ENCODE measurements at regions not wholly inside any gene's neighbourhood (a gene's known extent, or its start where the extent isn't known, plus 50 kb on each side); places are given as distances from the start of the nearest gene placed in this dataset.

- TF ChIP-seq CTCF (IDR thresholded peaks at IDR 0.05; ENCODE audit: unreplicated experiment), result no peak
- H3K9me3 Mint-ChIP-seq, result no peaks in the 10 kb centered on the region
- H3K4me3 Mint-ChIP-seq, result no peak overlapping the region
- H3K36me3 Mint-ChIP-seq, result no peaks in the 10 kb centered on the region
- peaks cover 2% of the 10 kb centered on the region for H3K4me1 Mint-ChIP-seq
- H3K27me3 Mint-ChIP-seq (ENCODE audit: low read depth), result peaks cover 24% of the 10 kb centered on the region
- no peak overlapping the region for H3K27ac Mint-ChIP-seq
- no peak for DNase-seq (ENCODE audit: low spot score in 2 of 2, unreplicated experiment in 2 of 2)
Observed at GRCh38 chr1:114215436-114215835, 61.8 kb upstream of the SYT6 start.

DNA sequence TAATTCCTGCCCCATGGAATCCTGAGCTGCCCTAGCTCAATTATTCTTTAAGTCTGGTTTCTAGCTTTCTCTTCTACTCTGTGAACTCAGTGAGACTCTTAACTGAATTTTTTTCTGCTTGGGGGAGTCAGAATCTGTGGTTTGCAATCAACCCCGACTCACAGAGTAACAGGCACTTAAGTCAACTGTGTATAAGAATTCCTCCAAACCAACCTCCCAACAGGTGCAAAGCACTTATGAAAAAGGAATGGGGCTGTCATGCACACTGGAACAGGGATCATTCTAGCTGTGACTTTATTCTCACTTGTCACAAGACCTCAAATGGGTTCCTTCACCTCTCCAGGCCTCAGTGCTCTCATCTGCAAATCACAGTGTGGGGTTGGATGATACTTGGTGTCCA is 60.3 kb upstream of the SYT6 start:
- H3K27ac Mint-ChIP-seq, result no peak overlapping the region
- no peak overlapping the region for H3K4me3 Mint-ChIP-seq
- H3K36me3 Mint-ChIP-seq, result no peaks in the 10 kb centered on the region
- TF ChIP-seq CTCF (IDR thresholded peaks at IDR 0.05; ENCODE audit: unreplicated experiment), result no peak
- H3K4me1 Mint-ChIP-seq, result peaks cover 2% of the 10 kb centered on the region
- H3K9me3 Mint-ChIP-seq, result no peaks in the 10 kb centered on the region
- DNase-seq (ENCODE audit: low spot score in 2 of 2, unreplicated experiment in 2 of 2), result no peak
- H3K27me3 Mint-ChIP-seq (ENCODE audit: low read depth), result peaks cover 29% of the 10 kb centered on the region

DNA sequence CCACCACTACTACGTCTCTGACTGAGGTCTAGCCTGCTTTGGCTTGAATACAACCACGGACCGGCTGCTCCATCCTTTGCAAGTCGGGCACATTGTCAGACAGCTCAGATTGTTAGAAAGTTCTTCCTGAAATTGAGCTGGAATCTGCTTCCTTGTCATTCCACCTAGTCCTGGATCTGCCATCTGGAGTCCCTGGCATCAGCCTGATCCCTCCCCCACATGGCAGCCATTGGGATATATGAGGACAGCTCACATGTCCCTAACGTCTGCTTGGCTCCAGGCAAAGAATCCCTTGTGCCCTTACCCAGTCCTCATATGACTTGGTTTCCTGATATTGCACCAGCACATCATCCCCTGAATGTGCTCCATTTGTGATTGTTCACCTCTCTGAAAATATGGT is 56.3 kb upstream of the SYT6 start:
- Mint-ChIP-seq H3K4me3 (no peak overlapping the region), H3K36me3 (no peaks in the 10 kb centered on the region), H3K27me3 (ENCODE audit: low read depth) (peaks cover 47% of the 10 kb centered on the region), H3K27ac (no peak overlapping the region), H3K4me1 (peaks cover 2% of the 10 kb centered on the region), H3K9me3 (no peaks in the 10 kb centered on the region)
- no peak for DNase-seq (ENCODE audit: low spot score in 2 of 2, unreplicated experiment in 2 of 2)
- no peak for TF ChIP-seq CTCF (IDR thresholded peaks at IDR 0.05; ENCODE audit: unreplicated experiment)

DNA sequence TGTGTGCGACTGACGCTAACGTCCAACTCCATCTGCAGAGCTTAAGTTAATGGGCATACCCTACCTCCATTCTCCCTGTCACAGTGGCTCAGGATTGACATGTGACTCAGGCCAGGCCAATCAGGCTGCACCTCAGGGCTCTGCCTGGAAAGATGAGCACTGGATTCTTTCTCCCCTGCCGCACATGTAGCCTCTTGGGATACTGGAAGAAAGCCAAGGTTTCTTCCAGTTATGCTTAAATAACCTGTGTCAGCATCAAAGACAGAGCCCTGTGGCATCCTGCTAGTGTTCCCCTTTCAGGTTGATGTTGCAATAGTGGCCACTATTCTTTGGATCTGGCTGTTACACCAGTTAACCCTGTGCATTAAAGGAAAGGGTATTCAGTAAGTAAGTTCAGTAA is 55.0 kb upstream of the SYT6 start:
- Mint-ChIP-seq H3K4me1 (peaks cover 2% of the 10 kb centered on the region), H3K36me3 (no peaks in the 10 kb centered on the region), H3K27ac (no peak overlapping the region), H3K4me3 (no peak overlapping the region), H3K27me3 (ENCODE audit: low read depth) (peaks cover 43% of the 10 kb centered on the region), H3K9me3 (no peaks in the 10 kb centered on the region)
- TF ChIP-seq CTCF (IDR thresholded peaks at IDR 0.05; ENCODE audit: unreplicated experiment), result no peak
- DNase-seq (ENCODE audit: low spot score in 2 of 2, unreplicated experiment in 2 of 2), result no peak

DNA sequence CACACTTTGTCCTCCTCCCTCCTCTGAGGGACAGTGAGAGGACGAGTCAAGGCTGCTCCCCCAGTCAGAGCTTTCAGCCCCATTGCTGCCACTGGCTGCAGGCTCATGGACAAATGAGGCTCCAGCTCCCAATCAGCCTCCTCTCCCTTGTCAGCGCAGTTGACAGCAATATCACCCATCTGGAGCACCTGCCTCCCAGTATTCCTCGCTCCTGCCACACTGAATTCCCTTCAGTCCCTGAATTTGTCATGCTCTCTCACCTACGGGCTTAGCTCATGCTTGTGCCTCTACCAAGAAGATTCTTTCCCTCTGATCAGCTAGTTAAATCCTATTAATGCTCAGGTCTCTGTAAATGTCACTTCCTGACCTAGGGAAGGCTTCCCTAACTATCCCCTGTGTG is 54.4 kb upstream of the SYT6 start:
- Mint-ChIP-seq H3K4me3 (no peak overlapping the region), H3K27ac (no peak overlapping the region), H3K36me3 (no peaks in the 10 kb centered on the region), H3K27me3 (ENCODE audit: low read depth) (peaks cover 44% of the 10 kb centered on the region), H3K4me1 (peaks cover 2% of the 10 kb centered on the region), H3K9me3 (no peaks in the 10 kb centered on the region)
- no peak for DNase-seq (ENCODE audit: low spot score in 2 of 2, unreplicated experiment in 2 of 2)
- no peak for TF ChIP-seq CTCF (IDR thresholded peaks at IDR 0.05; ENCODE audit: unreplicated experiment)

GRCh38 chr1:114207635-114208034 is 54.0 kb upstream of the SYT6 start:
- H3K4me1 Mint-ChIP-seq, result peaks cover 2% of the 10 kb centered on the region
- no peak for TF ChIP-seq CTCF (IDR thresholded peaks at IDR 0.05; ENCODE audit: unreplicated experiment)
- no peaks in the 10 kb centered on the region for H3K9me3 Mint-ChIP-seq
- H3K27ac Mint-ChIP-seq, result no peak overlapping the region
- H3K4me3 Mint-ChIP-seq, result no peak overlapping the region
- DNase-seq (ENCODE audit: low spot score in 2 of 2, unreplicated experiment in 2 of 2), result no peak
- H3K27me3 Mint-ChIP-seq (ENCODE audit: low read depth), result peaks cover 41% of the 10 kb centered on the region
- no peaks in the 10 kb centered on the region for H3K36me3 Mint-ChIP-seq
